OCI-LY7 (cell line): ENCODE measurements at regions not wholly inside any gene's neighbourhood (a gene's known extent, or its start where the extent isn't known, plus 50 kb on each side); places are given as distances from the start of the nearest gene placed in this dataset.

Experiments
- BruUV-seq: library from RNA; stranded (reverse); fragments of 400-500 nt; replicated peaks from 2 replicates; lab custom pipeline; 2021; lab: Mats Ljungman, UMichigan
- CTCF ChIA-PET: fragments of 300-600 bp; sonication (Branson Sonifier 250); formaldehyde crosslinking; loops from one replicate; lab custom pipeline; 2022; ENCODE audit warnings: antibody characterized with exemption; ENCODE audit not compliant: unreplicated experiment; lab: Charles Lee
- POLR2A ChIA-PET: fragments of 300-600 bp; sonication (Branson Sonifier 250); formaldehyde crosslinking; loops from one replicate; lab custom pipeline; 2022; ENCODE audit warnings: antibody characterized with exemption; lab: Charles Lee
- DNase-seq: peaks from one replicate; pipeline ENCODE4 v3.0.0-alpha.2; 2015; ENCODE audit warnings: low spot score
- H2AFZ ChIP-seq: fragments of 200-600 bp; sonication (generic), shearing (Covaris generic); 2 replicates; pipeline ENCODE4 v1.6.1; 2014; ENCODE audit warnings: mild to moderate bottlenecking, antibody characterized with exemption, low read length, moderate library complexity
- H3K27ac ChIP-seq: fragments of 200-600 bp; sonication (generic); 2 replicates; pipeline ENCODE4 v1.5.1; 2014; ENCODE audit warnings: mixed run types, low read depth, mild to moderate bottlenecking, moderate library complexity, low read length, inconsistent platforms; ENCODE audit not compliant: poor library complexity, severe bottlenecking
- H3K36me3 ChIP-seq: fragments of 200-600 bp; sonication (generic); 2 replicates; pipeline ENCODE4 v1.6.1; 2014; ENCODE audit warnings: mild to moderate bottlenecking, antibody characterized with exemption, low read length, moderate library complexity, mixed read lengths; ENCODE audit not compliant: insufficient read depth
- H3K4me1 ChIP-seq: fragments of 200-600 bp; sonication (generic); 2 replicates; pipeline ENCODE4 v1.5.1; 2014; ENCODE audit warnings: mild to moderate bottlenecking, low read length; ENCODE audit not compliant: insufficient read depth, poor library complexity, severe bottlenecking
- H3K4me2 ChIP-seq: fragments of 200-600 bp; sonication (generic); 2 replicates; pipeline ENCODE4 v1.6.1; 2014; ENCODE audit warnings: mild to moderate bottlenecking, low read length
- H3K4me3 ChIP-seq: fragments of 200-600 bp; sonication (generic); 2 replicates; pipeline ENCODE4 v1.5.1; 2014; ENCODE audit warnings: mild to moderate bottlenecking, low read depth, low read length; ENCODE audit not compliant: poor library complexity, severe bottlenecking
- H3K79me2 ChIP-seq: fragments of 200-600 bp; sonication (generic); 2 replicates; pipeline ENCODE4 v1.6.1; 2016; ENCODE audit warnings: low read depth, mild to moderate bottlenecking, low read length, moderate library complexity, mixed read lengths; ENCODE audit not compliant: insufficient read depth
- H3K9me2 ChIP-seq: fragments of 200-600 bp; sonication (generic); 2 replicates; pipeline ENCODE4 v1.6.1; 2016; ENCODE audit warnings: mild to moderate bottlenecking, low read length, mixed read lengths; ENCODE audit not compliant: insufficient read depth
- H3K9me3 ChIP-seq: fragments of 200-600 bp; sonication (generic); 2 replicates; pipeline ENCODE4 v1.6.1; 2014; ENCODE audit warnings: mild to moderate bottlenecking, mixed run types, low read length, mixed read lengths
- H4K20me1 ChIP-seq: fragments of 200-600 bp; sonication (generic); 2 replicates; pipeline ENCODE4 v1.6.1; 2014; ENCODE audit warnings: mild to moderate bottlenecking, antibody characterized with exemption, low read length, moderate library complexity, mixed read lengths; ENCODE audit not compliant: insufficient read depth
- EZH2phosphoT487 ChIP-seq: fragments of 200-600 bp; sonication (generic); IDR thresholded peaks from 2 replicates; pipeline ENCODE4 v1.6.1; 2018; ENCODE audit warnings: low read depth, borderline replicate concordance, mild to moderate bottlenecking, mixed run types, antibody characterized with exemption, low read length, moderate library complexity, mixed read lengths
- intact Hi-C: fragments of 100-400 bp; cut with micrococcal nuclease; formaldehyde crosslinking; loops from one replicate; pipeline ENCODE4 v1.10.0; 2022; ENCODE audit not compliant: unreplicated experiment
- TF ChIP-seq, protein P1 (sequence below): fragments of 200-600 bp; sonication (generic); conservative IDR thresholded peaks from 2 replicates; pipeline ENCODE4 v1.5.1; 2014; ENCODE audit warnings: mild to moderate bottlenecking, antibody characterized with exemption, low read length, moderate library complexity, mixed read lengths

DNA sequence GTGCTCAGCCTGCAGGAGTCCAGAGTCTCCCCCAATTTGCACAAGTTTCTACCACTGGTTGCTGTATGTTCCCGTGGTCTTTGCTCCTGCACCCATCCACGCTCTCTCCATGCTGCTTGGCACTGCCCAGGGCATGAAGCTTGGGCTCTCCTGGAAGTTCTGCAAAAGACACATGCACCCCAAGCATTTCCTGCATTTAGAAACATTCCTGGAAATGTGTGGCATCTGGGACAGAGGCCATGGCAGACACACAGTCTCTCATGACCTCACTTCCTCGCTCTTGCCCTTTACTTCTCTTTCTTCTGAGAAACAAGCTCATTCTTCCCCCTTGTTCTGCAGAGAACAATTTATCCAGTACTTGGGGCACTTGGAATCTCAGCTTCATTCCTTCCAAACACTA, 489.5 kb downstream of the BUD13 start:
- Histone ChIP-seq H3K9me2 (no peaks in the 10 kb centered on the region), H4K20me1 (no peaks in the 10 kb centered on the region), H3K4me3 (no peak overlapping the region), H3K4me1 (no peaks in the 10 kb centered on the region), H3K4me2 (no peak overlapping the region), H3K79me2 (no peaks in the 10 kb centered on the region), H3K36me3 (no peaks in the 10 kb centered on the region), H3K9me3 (no peaks in the 10 kb centered on the region), H3K27ac (no peak overlapping the region), H2AFZ (no peak overlapping the region)
- TF ChIP-seq, protein P1, sequence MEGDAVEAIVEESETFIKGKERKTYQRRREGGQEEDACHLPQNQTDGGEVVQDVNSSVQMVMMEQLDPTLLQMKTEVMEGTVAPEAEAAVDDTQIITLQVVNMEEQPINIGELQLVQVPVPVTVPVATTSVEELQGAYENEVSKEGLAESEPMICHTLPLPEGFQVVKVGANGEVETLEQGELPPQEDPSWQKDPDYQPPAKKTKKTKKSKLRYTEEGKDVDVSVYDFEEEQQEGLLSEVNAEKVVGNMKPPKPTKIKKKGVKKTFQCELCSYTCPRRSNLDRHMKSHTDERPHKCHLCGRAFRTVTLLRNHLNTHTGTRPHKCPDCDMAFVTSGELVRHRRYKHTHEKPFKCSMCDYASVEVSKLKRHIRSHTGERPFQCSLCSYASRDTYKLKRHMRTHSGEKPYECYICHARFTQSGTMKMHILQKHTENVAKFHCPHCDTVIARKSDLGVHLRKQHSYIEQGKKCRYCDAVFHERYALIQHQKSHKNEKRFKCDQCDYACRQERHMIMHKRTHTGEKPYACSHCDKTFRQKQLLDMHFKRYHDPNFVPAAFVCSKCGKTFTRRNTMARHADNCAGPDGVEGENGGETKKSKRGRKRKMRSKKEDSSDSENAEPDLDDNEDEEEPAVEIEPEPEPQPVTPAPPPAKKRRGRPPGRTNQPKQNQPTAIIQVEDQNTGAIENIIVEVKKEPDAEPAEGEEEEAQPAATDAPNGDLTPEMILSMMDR, result no peak
- TF ChIP-seq EZH2phosphoT487, result no peak
- POLR2A ChIA-PET, result interaction anchor here (0.6 kb wide), 1 partner anchor 38 kb away, joined by 3 read pairs; no protein-coding TSS in a partner anchor
- no peak for DNase-seq
- intact Hi-C loops, result no loop called here
- BruUV-seq, result no TSS peak
- CTCF ChIA-PET, result interaction anchor here (0.5 kb wide), 1 partner anchor 84 kb away, joined by 4 read pairs; no protein-coding TSS in a partner anchor

DNA sequence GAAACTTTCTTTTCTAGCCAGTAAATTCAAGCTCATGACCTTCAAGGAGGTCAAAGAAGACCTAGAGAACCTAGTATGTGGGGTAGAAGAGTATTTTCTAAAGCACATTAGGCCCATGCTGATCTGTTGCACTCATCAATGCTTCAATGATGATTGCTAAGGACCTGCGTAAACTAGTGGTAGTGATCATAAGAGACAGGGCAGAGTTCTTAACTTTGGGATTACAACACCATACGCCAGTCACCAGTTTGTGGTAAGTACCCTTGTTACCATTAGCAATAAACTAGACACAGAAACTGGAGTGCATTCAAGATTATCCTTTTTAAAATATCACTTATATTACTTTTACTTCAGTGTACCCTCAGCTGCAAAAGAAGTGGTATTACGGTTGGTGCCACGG, 490.3 kb downstream of the BUD13 start:
- Histone ChIP-seq H3K36me3 (no peaks in the 10 kb centered on the region), H4K20me1 (no peaks in the 10 kb centered on the region), H3K9me3 (no peaks in the 10 kb centered on the region), H3K9me2 (no peaks in the 10 kb centered on the region), H3K79me2 (no peaks in the 10 kb centered on the region), H3K27ac (no peak overlapping the region), H3K4me3 (no peak overlapping the region), H3K4me2 (no peak overlapping the region), H2AFZ (no peak overlapping the region), H3K4me1 (no peaks in the 10 kb centered on the region)
- no peak for DNase-seq
- intact Hi-C loops, result no loop called here
- BruUV-seq, result no TSS peak
- POLR2A ChIA-PET, result no interaction called here
- CTCF ChIA-PET, result no interaction called here
- TF ChIP-seq, protein P1, result no peak
- TF ChIP-seq EZH2phosphoT487, result no peak
